Amniotic epithelial cell (primary cell): ENCODE measurements at regions not wholly inside any gene's neighbourhood (a gene's known extent, or its start where the extent isn't known, plus 50 kb on each side); places are given as distances from the start of the nearest gene placed in this dataset.

ENCODE experiments used
- DNase-seq: peaks from one replicate; pipeline ENCODE4 v3.0.0-alpha.2; 2010; ENCODE audit warnings: low read depth

GRCh38 chr5:156273325-156273724 is 53.6 kb upstream of the SGCD start:
- DNase-seq, result no peak

GRCh38 chr5:156274453-156274852 is 52.5 kb upstream of the SGCD start:
- no peak for DNase-seq
